CD8-positive, alpha-beta memory T cell (primary cell): ENCODE measurements at regions not wholly inside any gene's neighbourhood (a gene's known extent, or its start where the extent isn't known, plus 50 kb on each side); places are given as distances from the start of the nearest gene placed in this dataset.

Experiments
- CTCF ChIA-PET: fragments of 350-600 bp; sonication (Branson Sonifier 250); formaldehyde crosslinking; loops from one replicate; lab custom pipeline; 2021; ENCODE audit warnings: antibody characterized with exemption; lab: Charles Lee
- POLR2A ChIA-PET: fragments of 350-600 bp; sonication (Branson Sonifier 250); formaldehyde crosslinking; loops from one replicate; lab custom pipeline; 2021; ENCODE audit warnings: antibody characterized with exemption; lab: Charles Lee
- DNase-seq, 5 donors: peaks; one replicate each; pipeline versions ENCODE4 v3.0.0 to v3.0.0-alpha.2; 2020 to 2022; ENCODE audit warnings: mixed read lengths in 1 of 5
- H3K27ac ChIP-seq: one replicate; pipeline ENCODE4 v1.7.0; 2013; ENCODE audit warnings: low read depth, mild to moderate bottlenecking, low read length, moderate library complexity
- H3K27me3 ChIP-seq: 2 replicates; pipeline ENCODE4 v1.7.0; 2013; ENCODE audit warnings: low read length, mild to moderate bottlenecking; ENCODE audit not compliant: insufficient read depth, poor library complexity, severe bottlenecking
- H3K36me3 ChIP-seq: 2 replicates; pipeline ENCODE4 v1.7.0; 2013; ENCODE audit warnings: mild to moderate bottlenecking, low read length, moderate library complexity; ENCODE audit not compliant: insufficient read depth
- H3K4me1 ChIP-seq: 2 replicates; pipeline ENCODE4 v1.7.0; 2013; ENCODE audit warnings: mild to moderate bottlenecking, low read length, moderate library complexity; ENCODE audit not compliant: insufficient read depth
- H3K4me3 ChIP-seq: 2 replicates; pipeline ENCODE4 v1.7.0; 2013; ENCODE audit warnings: mild to moderate bottlenecking, low read length
- H3K9me3 ChIP-seq: 2 replicates; pipeline ENCODE4 v1.7.0; 2013; ENCODE audit warnings: mild to moderate bottlenecking, low read length
- H3K27ac Mint-ChIP-seq, 8 donors: one replicate each; pipeline ENCODE4 v1.8.0; 2020 to 2021; ENCODE audit warnings: mixed read lengths in 8 of 8, mild to moderate bottlenecking in 6 of 8, inconsistent platforms in 3 of 8, moderate library complexity in 3 of 8
- H3K27me3 Mint-ChIP-seq, 2 donors: one replicate each; pipeline ENCODE4 v1.8.0; 2020 to 2021; ENCODE audit warnings: mixed read lengths in 2 of 2, mild to moderate bottlenecking in 1 of 2, moderate library complexity in 1 of 2
- H3K36me3 Mint-ChIP-seq, 3 donors: one replicate each; pipeline ENCODE4 v1.8.0; 2020 to 2021; ENCODE audit warnings: mixed read lengths in 3 of 3, inconsistent platforms in 1 of 3, mild to moderate bottlenecking in 1 of 3
- H3K4me1 Mint-ChIP-seq, 3 donors: one replicate each; pipeline ENCODE4 v1.8.0; 2020 to 2021; ENCODE audit warnings: mixed read lengths in 3 of 3, inconsistent platforms in 1 of 3, mild to moderate bottlenecking in 1 of 3
- H3K4me3 Mint-ChIP-seq, 7 donors: one replicate each; pipeline ENCODE4 v1.8.0; 2020 to 2021; ENCODE audit warnings: mixed read lengths in 7 of 7, mild to moderate bottlenecking in 6 of 7, moderate library complexity in 4 of 7, inconsistent platforms in 2 of 7
- H3K9me3 Mint-ChIP-seq, 5 donors: one replicate each; pipeline ENCODE4 v1.8.0; 2020 to 2022; ENCODE audit warnings: mixed read lengths in 5 of 5, mild to moderate bottlenecking in 3 of 5, moderate library complexity in 2 of 5, inconsistent platforms in 1 of 5

GRCh38 chr13:70579941-70580340, 471.7 kb upstream of the KLHL1 start:
- no peaks in the 10 kb centered on the region for H3K36me3 ChIP-seq
- POLR2A ChIA-PET = no interaction called here
- H3K27ac ChIP-seq = no peak overlapping the region
- Mint-ChIP-seq H3K27ac (no peak overlapping the region), H3K27me3 (peaks cover 0 to under 1% of the 10 kb centered on the region in 2 donors), H3K4me3 (no peak overlapping the region), H3K36me3 (no peaks in the 10 kb centered on the region), H3K9me3 (peaks cover 3 to 9% (median 6%) of the 10 kb centered on the region in 5 donors), H3K4me1 (no peaks in the 10 kb centered on the region)
- no peaks in the 10 kb centered on the region for H3K27me3 ChIP-seq
- no peak overlapping the region for H3K4me3 ChIP-seq
- CTCF ChIA-PET = no interaction called here
- no peaks in the 10 kb centered on the region for H3K4me1 ChIP-seq
- DNase-seq = no peak
- H3K9me3 ChIP-seq = no peaks in the 10 kb centered on the region

GRCh38 chr13:70571221-70571620, 463.0 kb upstream of the KLHL1 start:
- no peak overlapping the region for H3K27ac ChIP-seq
- Mint-ChIP-seq H3K36me3 (no peaks in the 10 kb centered on the region), H3K9me3 (peaks cover 0 to 9% (median 5%) of the 10 kb centered on the region in 5 donors), H3K27ac (no peak overlapping the region), H3K4me1 (no peaks in the 10 kb centered on the region), H3K4me3 (no peak overlapping the region), H3K27me3 (peaks cover 0 to 1% of the 10 kb centered on the region in 2 donors)
- CTCF ChIA-PET = no interaction called here
- no peaks in the 10 kb centered on the region for H3K36me3 ChIP-seq
- H3K4me3 ChIP-seq = no peak overlapping the region
- POLR2A ChIA-PET = no interaction called here
- H3K27me3 ChIP-seq = no peaks in the 10 kb centered on the region
- H3K4me1 ChIP-seq = no peaks in the 10 kb centered on the region
- H3K9me3 ChIP-seq = no peaks in the 10 kb centered on the region
- DNase-seq = no peak

- Mint-ChIP-seq H3K27ac (no peak overlapping the region), H3K4me1 (no peaks in the 10 kb centered on the region), H3K9me3 (peaks cover 0 to 5% (median 3%) of the 10 kb centered on the region in 5 donors), H3K36me3 (no peaks in the 10 kb centered on the region), H3K27me3 (no peaks in the 10 kb centered on the region), H3K4me3 (no peak overlapping the region)
- CTCF ChIA-PET = no interaction called here
- no peaks in the 10 kb centered on the region for H3K27me3 ChIP-seq
- POLR2A ChIA-PET = no interaction called here
- H3K4me3 ChIP-seq = no peak overlapping the region
- H3K36me3 ChIP-seq = no peaks in the 10 kb centered on the region
- DNase-seq = no peak
- H3K27ac ChIP-seq = no peak overlapping the region
- no peaks in the 10 kb centered on the region for H3K9me3 ChIP-seq
- H3K4me1 ChIP-seq = no peaks in the 10 kb centered on the region
Measured at GRCh38 chr13:70568571-70568970, 460.3 kb upstream of the KLHL1 start.

- no peaks in the 10 kb centered on the region for H3K36me3 Mint-ChIP-seq
- H3K4me3 ChIP-seq = no peak overlapping the region
- H3K27me3 ChIP-seq = no peaks in the 10 kb centered on the region
- ChIA-PET CTCF (no interaction called here), POLR2A (no interaction called here)
- H3K27ac Mint-ChIP-seq = no peak overlapping the region
- H3K27ac ChIP-seq = no peak overlapping the region
- no peak overlapping the region for H3K4me3 Mint-ChIP-seq
- peaks cover 0 to 2% of the 10 kb centered on the region in 2 donors for H3K27me3 Mint-ChIP-seq
- peaks cover 0 to 17% (median 3%) of the 10 kb centered on the region in 5 donors for H3K9me3 Mint-ChIP-seq
- no peaks in the 10 kb centered on the region for H3K4me1 ChIP-seq
- H3K36me3 ChIP-seq = no peaks in the 10 kb centered on the region
- H3K9me3 ChIP-seq = no peaks in the 10 kb centered on the region
- H3K4me1 Mint-ChIP-seq = no peaks in the 10 kb centered on the region
- no peak for DNase-seq
Measured at GRCh38 chr13:70544706-70545105, 436.5 kb upstream of the KLHL1 start.

GRCh38 chr13:70541451-70541850, 433.2 kb upstream of the KLHL1 start:
- H3K27ac Mint-ChIP-seq = no peak overlapping the region
- DNase-seq = no peak
- ChIA-PET CTCF (no interaction called here), POLR2A (no interaction called here)
- H3K36me3 Mint-ChIP-seq = no peaks in the 10 kb centered on the region
- Histone ChIP-seq H3K4me1 (no peaks in the 10 kb centered on the region), H3K9me3 (no peaks in the 10 kb centered on the region), H3K27ac (no peak overlapping the region), H3K27me3 (no peaks in the 10 kb centered on the region), H3K4me3 (no peak overlapping the region), H3K36me3 (no peaks in the 10 kb centered on the region)
- H3K4me3 Mint-ChIP-seq = no peak overlapping the region
- no peaks in the 10 kb centered on the region for H3K4me1 Mint-ChIP-seq
- peaks cover 3 to 17% (median 8%) of the 10 kb centered on the region in 5 donors for H3K9me3 Mint-ChIP-seq
- H3K27me3 Mint-ChIP-seq = no peaks in the 10 kb centered on the region

- peaks cover 3 to 19% (median 8%) of the 10 kb centered on the region in 5 donors for H3K9me3 Mint-ChIP-seq
- no peaks in the 10 kb centered on the region for H3K36me3 Mint-ChIP-seq
- CTCF ChIA-PET = no interaction called here
Measured at GRCh38 chr13:70534466-70534865, 426.2 kb upstream of the KLHL1 start.

GRCh38 chr13:70529652-70530051, 421.4 kb upstream of the KLHL1 start:
- no peak overlapping the region for H3K27ac ChIP-seq
- Mint-ChIP-seq H3K4me1 (no peaks in the 10 kb centered on the region), H3K27ac (no peak overlapping the region), H3K9me3 (peaks cover 0 to 19% (median 4%) of the 10 kb centered on the region in 5 donors), H3K27me3 (no peaks in the 10 kb centered on the region), H3K4me3 (no peak overlapping the region), H3K36me3 (no peaks in the 10 kb centered on the region)
- H3K36me3 ChIP-seq = no peaks in the 10 kb centered on the region
- no peaks in the 10 kb centered on the region for H3K4me1 ChIP-seq
- POLR2A ChIA-PET = no interaction called here
- H3K4me3 ChIP-seq = no peak overlapping the region
- no peak for DNase-seq
- no peaks in the 10 kb centered on the region for H3K27me3 ChIP-seq
- no peaks in the 10 kb centered on the region for H3K9me3 ChIP-seq
- CTCF ChIA-PET = no interaction called here

More at GRCh38 chr13:70534466-70534865, 426.2 kb upstream of the KLHL1 start:
- Histone ChIP-seq H3K4me1 (no peaks in the 10 kb centered on the region), H3K36me3 (no peaks in the 10 kb centered on the region), H3K27ac (no peak overlapping the region), H3K4me3 (no peak overlapping the region), H3K9me3 (no peaks in the 10 kb centered on the region), H3K27me3 (no peaks in the 10 kb centered on the region)
- H3K27me3 Mint-ChIP-seq = no peaks in the 10 kb centered on the region
- H3K27ac Mint-ChIP-seq = no peak overlapping the region
- no peaks in the 10 kb centered on the region for H3K4me1 Mint-ChIP-seq
- no peak overlapping the region for H3K4me3 Mint-ChIP-seq
- POLR2A ChIA-PET = no interaction called here
- no peak for DNase-seq

GRCh38 chr13:70527599-70527998, 419.3 kb upstream of the KLHL1 start:
- CTCF ChIA-PET = no interaction called here
- Mint-ChIP-seq H3K4me3 (no peak overlapping the region), H3K27ac (no peak overlapping the region), H3K4me1 (no peaks in the 10 kb centered on the region), H3K9me3 (peaks cover 0 to 13% (median 5%) of the 10 kb centered on the region in 5 donors), H3K36me3 (no peaks in the 10 kb centered on the region), H3K27me3 (no peaks in the 10 kb centered on the region)
- no peak overlapping the region for H3K27ac ChIP-seq
- H3K36me3 ChIP-seq = no peaks in the 10 kb centered on the region
- H3K27me3 ChIP-seq = no peaks in the 10 kb centered on the region
- POLR2A ChIA-PET = no interaction called here
- DNase-seq = no peak
- H3K9me3 ChIP-seq = no peaks in the 10 kb centered on the region
- H3K4me1 ChIP-seq = no peaks in the 10 kb centered on the region
- H3K4me3 ChIP-seq = no peak overlapping the region

GRCh38 chr13:70523622-70524021, 415.4 kb upstream of the KLHL1 start:
- H3K36me3 ChIP-seq = no peaks in the 10 kb centered on the region
- H3K27ac Mint-ChIP-seq = no peak overlapping the region
- H3K27ac ChIP-seq = no peak overlapping the region
- H3K27me3 ChIP-seq = no peaks in the 10 kb centered on the region
- H3K9me3 ChIP-seq = no peaks in the 10 kb centered on the region
- ChIA-PET CTCF (no interaction called here), POLR2A (no interaction called here)
- H3K4me3 Mint-ChIP-seq = no peak overlapping the region
- no peaks in the 10 kb centered on the region for H3K27me3 Mint-ChIP-seq
- no peaks in the 10 kb centered on the region for H3K4me1 Mint-ChIP-seq
- H3K9me3 Mint-ChIP-seq = peaks cover 0 to 12% (median 2%) of the 10 kb centered on the region in 5 donors
- no peak for DNase-seq
- H3K4me3 ChIP-seq = no peak overlapping the region
- H3K36me3 Mint-ChIP-seq = no peaks in the 10 kb centered on the region
- no peaks in the 10 kb centered on the region for H3K4me1 ChIP-seq
